Skin epidermis (tissue), 12 donors: ENCODE measurements at regions not wholly inside any gene's neighbourhood (a gene's known extent, or its start where the extent isn't known, plus 50 kb on each side); places are given as distances from the start of the nearest gene placed in this dataset.

Experiments
- H3K27ac ChIP-seq, 21 experiments: fragments of 200-600 bp; sonication (generic) in 11 of 21; one replicate each; pipeline ENCODE4 v1.5.0; 2020; ENCODE audit warnings: mild to moderate bottlenecking in 3 of 21, inconsistent platforms in 2 of 21, moderate library complexity in 2 of 21
- H3K4me3 ChIP-seq, 7 experiments: fragments of 200-600 bp; sonication (generic) in 2 of 7; one replicate each; pipeline ENCODE4 v1.5.0; 2020; ENCODE audit warnings: inconsistent platforms in 2 of 7, mild to moderate bottlenecking in 2 of 7, moderate library complexity in 1 of 7

GRCh38 chr15:96262549-96263489 lies 67.7 kb upstream of the NR2F2 start:
- no peak overlapping the region for H3K4me3 ChIP-seq
- H3K27ac ChIP-seq, result no peak overlapping the region

- no peak overlapping the region for H3K27ac ChIP-seq
- H3K4me3 ChIP-seq, result no peak overlapping the region
Measured at GRCh38 chr15:96264351-96264798, 66.1 kb upstream of the NR2F2 start.

- Histone ChIP-seq H3K27ac (no peak overlapping the region), H3K4me3 (no peak overlapping the region)
Measured at GRCh38 chr15:96264801-96265515, 65.5 kb upstream of the NR2F2 start.

GRCh38 chr15:96266456-96266855 lies 64.0 kb upstream of the NR2F2 start:
- H3K27ac ChIP-seq, result no peak overlapping the region

GRCh38 chr15:96267463-96267862 lies 63.0 kb upstream of the NR2F2 start:
- H3K4me3 ChIP-seq, result no peak overlapping the region
- H3K27ac ChIP-seq, result no peak overlapping the region

More at GRCh38 chr15:96266456-96266855, 64.0 kb upstream of the NR2F2 start:
- H3K4me3 ChIP-seq, result no peak overlapping the region

- no peak overlapping the region for H3K27ac ChIP-seq
- no peak overlapping the region for H3K4me3 ChIP-seq
Measured at GRCh38 chr15:96268442-96269204, 61.9 kb upstream of the NR2F2 start.

GRCh38 chr15:96270581-96271172 lies 59.8 kb upstream of the NR2F2 start:
- no peak overlapping the region for H3K4me3 ChIP-seq
- H3K27ac ChIP-seq, result no peak overlapping the region

- Histone ChIP-seq H3K27ac (no peak overlapping the region), H3K4me3 (no peak overlapping the region)
Measured at GRCh38 chr15:96272427-96272826, 58.1 kb upstream of the NR2F2 start.

- no peak overlapping the region for H3K27ac ChIP-seq
- H3K4me3 ChIP-seq, result no peak overlapping the region
Measured at GRCh38 chr15:96273317-96274086, 57.0 kb upstream of the NR2F2 start.

- H3K27ac ChIP-seq, result no peak overlapping the region
Measured at GRCh38 chr15:96274087-96274440, 56.4 kb upstream of the NR2F2 start.

GRCh38 chr15:96274698-96275097 lies 55.8 kb upstream of the NR2F2 start:
- Histone ChIP-seq H3K4me3 (no peak overlapping the region), H3K27ac (no peak overlapping the region)

More at GRCh38 chr15:96274087-96274440, 56.4 kb upstream of the NR2F2 start:
- H3K4me3 ChIP-seq, result no peak overlapping the region

GRCh38 chr15:96276438-96277210 lies 53.9 kb upstream of the NR2F2 start:
- Histone ChIP-seq H3K27ac (no peak overlapping the region), H3K4me3 (no peak overlapping the region)
